SH-SY5Y (cell line): ENCODE measurements at regions not wholly inside any gene's neighbourhood (a gene's known extent, or its start where the extent isn't known, plus 50 kb on each side); places are given as distances from the start of the nearest gene placed in this dataset.

Experiments used
- GATA2 ChIP-seq: IDR thresholded peaks from 2 replicates; pipeline ENCODE4 v1.6.1; 2011; ENCODE audit warnings: mild to moderate bottlenecking, low read depth, low read length
- GATA3 ChIP-seq: IDR thresholded peaks from 2 replicates; pipeline ENCODE4 v1.6.1; 2011; ENCODE audit warnings: low read depth, mild to moderate bottlenecking, low read length, moderate library complexity

GRCh38 chr3:22373827-22374226 is 622.8 kb upstream of the ZNF385D start:
- TF ChIP-seq GATA2 (no peak), GATA3 (no peak)
